Esophagus squamous epithelium (tissue), 5 donors: ENCODE measurements at regions not wholly inside any gene's neighbourhood (a gene's known extent, or its start where the extent isn't known, plus 50 kb on each side); places are given as distances from the start of the nearest gene placed in this dataset.

Experiments used
- DNase-seq: peaks from one replicate; lab custom pipeline; 2025; lab: John Stamatoyannopoulos, UW
- H3K27ac ChIP-seq, 4 donors: fragments of 200-600 bp; sonication (generic); one replicate each; pipeline ENCODE4 v1.5.1; 2016 to 2019; ENCODE audit warnings: mild to moderate bottlenecking in 1 of 4
- H3K27me3 ChIP-seq, 4 donors: fragments of 200-600 bp; sonication (generic); 1 replicate in 3 of 4; 2 replicates in 1 of 4; pipeline versions ENCODE4 v1.5.1 to v1.6.0; 2017 to 2021; ENCODE audit warnings: antibody characterized with exemption in 1 of 4
- H3K36me3 ChIP-seq, 3 donors: fragments of 200-600 bp; sonication (generic); one replicate each; pipeline ENCODE4 v1.5.1; 2016 to 2019
- H3K4me1 ChIP-seq, 3 donors: fragments of 200-600 bp; sonication (generic); one replicate each; pipeline ENCODE4 v1.5.1; 2017 to 2019
- H3K4me3 ChIP-seq, 4 donors: fragments of 200-600 bp; sonication (generic); 1 replicate in 3 of 4; 2 replicates in 1 of 4; pipeline ENCODE4 v1.5.1; 2016 to 2019; ENCODE audit warnings: mild to moderate bottlenecking in 2 of 4, moderate library complexity in 1 of 4
- H3K9me3 ChIP-seq, 3 donors: fragments of 200-600 bp; sonication (generic); one replicate each; pipeline ENCODE4 v1.5.1; 2016 to 2019
- POLR2A ChIP-seq, 4 donors: fragments of 450-650 bp; IDR thresholded peaks; one replicate each; pipeline ENCODE4 v1.6.1; 2017; ENCODE audit warnings: antibody characterized with exemption in 4 of 4, mild to moderate bottlenecking in 4 of 4, moderate library complexity in 3 of 4
- WGBS, 2 donors: methylation state at CpG; one replicate each; pipeline ENCODE4 v1.1.5; 2018; 5-methylcytosine and 5-hydroxymethylcytosine counted together
- intact Hi-C: fragments of 100-400 bp; cut with DNase I; formaldehyde crosslinking; loops from one replicate; pipeline ENCODE4 v1.15.0; 2022
- TF ChIP-seq, protein P1 (sequence below), 6 experiments: fragments of 450-650 bp in 4 of 6; fragments of 200-600 bp in 2 of 6; sonication (generic) in 2 of 6; IDR thresholded peaks; one replicate each; pipeline ENCODE4 v1.5.1; 2016 to 2019; ENCODE audit warnings: antibody characterized with exemption in 6 of 6, mild to moderate bottlenecking in 4 of 6, moderate library complexity in 4 of 6
- donor health status: DM: yes; HTN: yes; CAD: no.

DNA sequence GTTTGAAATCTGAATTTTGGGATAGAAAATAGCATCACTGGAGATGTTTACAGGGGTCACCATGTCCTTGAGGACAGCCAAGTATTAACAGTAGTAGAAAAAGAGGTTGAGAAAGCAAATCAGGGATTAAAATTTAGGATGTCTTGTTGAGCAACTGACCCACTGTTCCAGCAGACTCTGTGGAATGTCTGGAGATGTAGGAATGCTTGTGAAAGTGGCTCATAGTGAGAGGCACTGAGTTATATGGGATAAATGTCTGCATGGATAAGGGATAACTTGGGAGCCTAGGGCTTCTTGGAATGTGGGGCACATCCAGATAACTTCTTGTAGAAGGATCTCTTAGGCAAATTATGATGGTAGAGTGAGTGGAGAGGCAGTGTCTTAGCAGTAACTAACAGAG, 495.0 kb downstream of the TMX3 start:
- Histone ChIP-seq H3K4me1 (no peaks in the 10 kb centered on the region), H3K36me3 (no peaks in the 10 kb centered on the region), H3K27me3 (no peaks in the 10 kb centered on the region), H3K9me3 (no peaks in the 10 kb centered on the region), H3K4me3 (no peak overlapping the region), H3K27ac (no peak overlapping the region)
- no peak for DNase-seq
- intact Hi-C loops = no loop called here
- no peak for TF ChIP-seq POLR2A (IDR thresholded peaks at IDR 0.05)
- TF ChIP-seq, protein P1, sequence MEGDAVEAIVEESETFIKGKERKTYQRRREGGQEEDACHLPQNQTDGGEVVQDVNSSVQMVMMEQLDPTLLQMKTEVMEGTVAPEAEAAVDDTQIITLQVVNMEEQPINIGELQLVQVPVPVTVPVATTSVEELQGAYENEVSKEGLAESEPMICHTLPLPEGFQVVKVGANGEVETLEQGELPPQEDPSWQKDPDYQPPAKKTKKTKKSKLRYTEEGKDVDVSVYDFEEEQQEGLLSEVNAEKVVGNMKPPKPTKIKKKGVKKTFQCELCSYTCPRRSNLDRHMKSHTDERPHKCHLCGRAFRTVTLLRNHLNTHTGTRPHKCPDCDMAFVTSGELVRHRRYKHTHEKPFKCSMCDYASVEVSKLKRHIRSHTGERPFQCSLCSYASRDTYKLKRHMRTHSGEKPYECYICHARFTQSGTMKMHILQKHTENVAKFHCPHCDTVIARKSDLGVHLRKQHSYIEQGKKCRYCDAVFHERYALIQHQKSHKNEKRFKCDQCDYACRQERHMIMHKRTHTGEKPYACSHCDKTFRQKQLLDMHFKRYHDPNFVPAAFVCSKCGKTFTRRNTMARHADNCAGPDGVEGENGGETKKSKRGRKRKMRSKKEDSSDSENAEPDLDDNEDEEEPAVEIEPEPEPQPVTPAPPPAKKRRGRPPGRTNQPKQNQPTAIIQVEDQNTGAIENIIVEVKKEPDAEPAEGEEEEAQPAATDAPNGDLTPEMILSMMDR (IDR thresholded peaks at IDR 0.05) = no peak

DNA sequence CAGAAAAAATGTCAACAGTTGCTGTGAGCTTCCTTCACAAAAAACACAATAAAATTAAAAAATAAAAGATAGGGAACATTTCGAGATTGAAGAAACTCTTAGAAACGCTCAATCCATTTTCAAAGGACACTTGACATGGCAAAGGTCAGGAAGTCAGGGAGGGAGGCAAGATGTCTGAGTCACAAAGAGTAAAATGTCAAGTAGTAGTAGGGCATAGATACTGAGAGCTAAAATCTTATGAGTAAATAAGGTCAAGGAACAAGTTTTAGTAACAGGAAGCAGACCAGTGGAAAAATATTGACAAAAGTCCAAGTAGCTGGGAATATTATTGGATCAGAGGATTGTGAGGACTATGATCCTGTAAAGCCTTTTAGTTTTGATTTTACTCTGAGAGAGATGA, 495.6 kb downstream of the TMX3 start:
- Histone ChIP-seq H3K4me3 (no peak overlapping the region), H3K4me1 (no peaks in the 10 kb centered on the region), H3K27ac (no peak overlapping the region), H3K9me3 (no peaks in the 10 kb centered on the region), H3K27me3 (no peaks in the 10 kb centered on the region), H3K36me3 (no peaks in the 10 kb centered on the region)
- intact Hi-C loops = no loop called here
- WGBS, 2 donors = 53 to 66% methylated on average over 2 of the region's 2 CpGs
- no peak for TF ChIP-seq POLR2A (IDR thresholded peaks at IDR 0.05)
- TF ChIP-seq, protein P1 (IDR thresholded peaks at IDR 0.05) = no peak
- no peak for DNase-seq

DNA sequence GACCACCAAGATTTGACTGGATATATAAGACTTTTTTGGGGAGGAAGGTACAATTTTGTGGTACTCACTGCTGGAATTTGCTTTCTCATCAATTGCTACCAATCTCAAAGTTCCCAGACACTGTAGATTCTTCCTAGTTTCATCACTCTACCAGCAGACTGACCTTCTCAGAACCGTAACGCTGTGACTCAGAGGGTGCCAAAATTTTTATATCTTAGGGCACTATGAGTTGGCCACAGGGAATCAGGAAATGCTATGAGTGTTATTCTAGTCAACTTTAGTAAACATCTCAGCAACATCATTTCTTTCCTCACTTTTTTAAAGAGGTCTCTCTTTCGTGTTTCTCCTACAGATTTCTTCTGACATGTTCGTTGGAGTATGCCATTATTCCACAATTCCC, 499.0 kb downstream of the TMX3 start:
- DNase-seq = no peak
- WGBS, 2 donors = 65 to 66% methylated on average over 4 of the region's 4 CpGs
- no peaks in the 10 kb centered on the region for H3K36me3 ChIP-seq

DNA sequence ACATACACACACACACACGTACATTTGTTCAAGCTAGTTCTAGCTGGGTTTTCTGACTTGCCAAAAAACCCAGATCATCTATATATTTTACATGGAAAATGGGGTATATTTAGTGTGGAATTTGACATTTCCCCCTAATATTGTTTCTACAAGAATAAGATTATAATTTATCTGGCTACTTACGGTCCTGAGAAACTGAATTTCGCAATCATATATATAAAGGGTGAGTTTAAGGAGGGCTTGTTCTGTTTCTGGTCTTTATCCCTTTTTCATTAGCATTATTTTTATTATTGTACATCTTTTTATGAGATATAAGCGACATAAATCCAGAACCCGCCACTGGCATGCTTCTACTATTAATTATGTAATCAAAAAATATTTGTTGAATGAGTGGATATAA, 528.9 kb downstream of the TMX3 start:
- 68 to 70% methylated on average over 5 of the region's 5 CpGs for WGBS, 2 donors
- Histone ChIP-seq H3K4me3 (no peak overlapping the region), H3K36me3 (no peaks in the 10 kb centered on the region), H3K4me1 (no peaks in the 10 kb centered on the region), H3K27me3 (no peaks in the 10 kb centered on the region), H3K9me3 (no peaks in the 10 kb centered on the region), H3K27ac (no peak overlapping the region)
- intact Hi-C loops = no loop called here
- DNase-seq = no peak
- TF ChIP-seq POLR2A (IDR thresholded peaks at IDR 0.05) = no peak
- TF ChIP-seq, protein P1 (IDR thresholded peaks at IDR 0.05) = no peak

More for the DNA sequence above, 499.0 kb downstream of the TMX3 start:
- Histone ChIP-seq H3K9me3 (no peaks in the 10 kb centered on the region), H3K27ac (no peak overlapping the region), H3K4me3 (no peak overlapping the region), H3K27me3 (no peaks in the 10 kb centered on the region), H3K4me1 (no peaks in the 10 kb centered on the region)
- intact Hi-C loops = no loop called here
- no peak for TF ChIP-seq POLR2A (IDR thresholded peaks at IDR 0.05)
- TF ChIP-seq, protein P1 (IDR thresholded peaks at IDR 0.05) = no peak

DNA sequence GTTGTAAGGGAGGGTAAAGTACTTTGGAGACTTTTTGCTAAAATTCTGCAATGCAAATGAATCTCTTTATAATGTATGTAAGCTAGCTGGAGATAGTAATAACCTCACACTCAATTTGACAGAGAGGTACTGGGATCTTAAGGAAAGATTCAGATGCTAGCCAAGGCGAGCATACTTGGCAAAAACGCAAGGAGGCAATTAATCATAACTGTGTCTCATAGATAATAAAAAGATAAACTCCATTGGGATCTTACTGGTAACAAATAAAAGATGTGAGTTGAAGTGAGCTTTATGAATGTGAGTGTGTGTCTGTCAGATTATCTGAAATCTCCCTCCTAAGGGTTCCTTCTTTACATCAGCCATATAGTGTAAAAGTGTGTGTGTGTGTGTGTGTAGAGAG, 533.0 kb downstream of the TMX3 start:
- no peaks in the 10 kb centered on the region for H3K4me1 ChIP-seq
- DNase-seq = no peak
- no peaks in the 10 kb centered on the region for H3K27me3 ChIP-seq
- TF ChIP-seq, protein P1 (IDR thresholded peaks at IDR 0.05) = no peak
- no peak for TF ChIP-seq POLR2A (IDR thresholded peaks at IDR 0.05)
- intact Hi-C loops = no loop called here
- no peak overlapping the region for H3K4me3 ChIP-seq
- H3K36me3 ChIP-seq = no peaks in the 10 kb centered on the region
- H3K27ac ChIP-seq = no peak overlapping the region
- 15 to 18% methylated on average over 2 of the region's 2 CpGs for WGBS, 2 donors
- H3K9me3 ChIP-seq = no peaks in the 10 kb centered on the region
